ENCODE measurements at regions not wholly inside any gene's neighbourhood (a gene's known extent, or its start where the extent isn't known, plus 50 kb on each side); places are given as distances from the start of the nearest gene placed in this dataset.

- TF ChIP-seq POLR2AphosphoS5 (IDR thresholded peaks at IDR 0.05; ENCODE audit: low read depth, low read length) (no peak), CTCF (IDR thresholded peaks at IDR 0.05 in 2 of 3, conservative IDR thresholded peaks at IDR 0.05 in 1 of 3; ENCODE audit: borderline replicate concordance in 1 of 3, insufficient read depth in 1 of 3, low read depth in 2 of 3, low read length in 2 of 3) (no peak)
Measured at GRCh38 chr2:196324211-196324610, 152.8 kb upstream of the STK17B start.

Measured in HCT116 (cell line).